Stimulated activated CD4-positive, alpha-beta T cell treated with anti-CD3 and anti-CD28 coated beads, Interleukin-2, amount 100 ng/mL, for 48 hours (primary cell): ENCODE measurements at regions not wholly inside any gene's neighbourhood (a gene's known extent, or its start where the extent isn't known, plus 50 kb on each side); places are given as distances from the start of the nearest gene placed in this dataset.
"Not testable (repeated sequence)": the region's sequence is repeated elsewhere in the genome, so short reads cannot be mapped to it uniquely, and the experiment has no call there.

Experiments
- DNase-seq, 2 donors: peaks; one replicate each; pipeline ENCODE4 v3.0.0-alpha.2; 2020

GRCh38 chr4:141347684-141348083 is 127.0 kb downstream of the ZNF330 start:
- no peak for DNase-seq

GRCh38 chr4:141348125-141348524 is 127.4 kb downstream of the ZNF330 start:
- DNase-seq = no peak

GRCh38 chr4:141348573-141348972 is 127.9 kb downstream of the ZNF330 start:
- DNase-seq = no peak

- no peak for DNase-seq
Measured at GRCh38 chr4:141349236-141349635, 128.5 kb downstream of the ZNF330 start.

GRCh38 chr4:141350122-141350905 is 129.6 kb downstream of the ZNF330 start:
- no peak for DNase-seq

GRCh38 chr4:141352331-141352730 is 131.6 kb downstream of the ZNF330 start:
- DNase-seq = no peak

GRCh38 chr4:141352909-141353525 is 132.3 kb downstream of the ZNF330 start:
- DNase-seq = no peak

GRCh38 chr4:141356321-141356962 is 135.7 kb downstream of the ZNF330 start:
- DNase-seq = no peak

GRCh38 chr4:141356963-141357335 is 136.3 kb downstream of the ZNF330 start:
- DNase-seq = no peak

- not testable (repeated sequence) for DNase-seq
Measured at GRCh38 chr4:141368241-141368640, 147.5 kb downstream of the ZNF330 start.

GRCh38 chr4:141371206-141371605 is 150.5 kb downstream of the ZNF330 start:
- no peak for DNase-seq

GRCh38 chr4:141375855-141376254 is 155.2 kb downstream of the ZNF330 start:
- no peak for DNase-seq

- DNase-seq = no peak
Measured at GRCh38 chr4:141376769-141377168, 156.1 kb downstream of the ZNF330 start.

GRCh38 chr4:141387299-141387698 is 166.6 kb downstream of the ZNF330 start:
- no peak for DNase-seq

- no peak for DNase-seq
Measured at GRCh38 chr4:141388481-141388880, 167.8 kb downstream of the ZNF330 start.

GRCh38 chr4:141389649-141390048 is 169.0 kb downstream of the ZNF330 start:
- DNase-seq = no peak

GRCh38 chr4:141390571-141390970 is 169.9 kb downstream of the ZNF330 start:
- DNase-seq = no peak

- DNase-seq = no peak
Measured at GRCh38 chr4:141391293-141391692, 170.6 kb downstream of the ZNF330 start.

- no peak for DNase-seq
Measured at GRCh38 chr4:141391771-141392170, 171.1 kb downstream of the ZNF330 start.

GRCh38 chr4:141395246-141395830 is 174.6 kb downstream of the ZNF330 start:
- DNase-seq = no peak

- DNase-seq = no peak
Measured at GRCh38 chr4:141395919-141396318, 175.2 kb downstream of the ZNF330 start.

- no peak for DNase-seq
Measured at GRCh38 chr4:141402712-141403111, 182.0 kb downstream of the ZNF330 start.

- DNase-seq = no peak
Measured at GRCh38 chr4:141403782-141404181, 183.1 kb downstream of the ZNF330 start.

GRCh38 chr4:141406237-141406636 is 185.5 kb downstream of the ZNF330 start:
- no peak for DNase-seq
